NCI-H69 (cell line): ENCODE measurements at regions not wholly inside any gene's neighbourhood (a gene's known extent, or its start where the extent isn't known, plus 50 kb on each side); places are given as distances from the start of the nearest gene placed in this dataset.
"Not testable (repeated sequence)": the region's sequence is repeated elsewhere in the genome, so short reads cannot be mapped to it uniquely, and the experiment has no call there.

Experiments
- DNase-seq: peaks from one replicate; lab custom pipeline; 2025; lab: John Stamatoyannopoulos, UW

- not testable (repeated sequence) for DNase-seq
Measured at GRCh38 chr2:87315183-87315902, 293.7 kb upstream of the PLGLB1 start.

GRCh38 chr2:87317193-87317592 is 295.5 kb upstream of the PLGLB1 start:
- not testable (repeated sequence) for DNase-seq

- DNase-seq: not testable (repeated sequence)
Measured at GRCh38 chr2:87318814-87319491, 297.3 kb upstream of the PLGLB1 start.

- not testable (repeated sequence) for DNase-seq
Measured at GRCh38 chr2:87319705-87320104, 298.1 kb upstream of the PLGLB1 start.

GRCh38 chr2:87321201-87321600 is 299.6 kb upstream of the PLGLB1 start:
- not testable (repeated sequence) for DNase-seq

GRCh38 chr2:87324335-87325041 is 302.8 kb upstream of the PLGLB1 start:
- not testable (repeated sequence) for DNase-seq

- not testable (repeated sequence) for DNase-seq
Measured at GRCh38 chr2:87325042-87325910, 303.6 kb upstream of the PLGLB1 start.

GRCh38 chr2:87325911-87326294 is 304.3 kb upstream of the PLGLB1 start:
- not testable (repeated sequence) for DNase-seq

- DNase-seq: not testable (repeated sequence)
Measured at GRCh38 chr2:87326754-87327153, 305.1 kb upstream of the PLGLB1 start.

- not testable (repeated sequence) for DNase-seq
Measured at GRCh38 chr2:87327648-87328371, 306.2 kb upstream of the PLGLB1 start.

GRCh38 chr2:87329529-87329928 is 307.9 kb upstream of the PLGLB1 start:
- not testable (repeated sequence) for DNase-seq

- not testable (repeated sequence) for DNase-seq
Measured at GRCh38 chr2:87330486-87330885, 308.8 kb upstream of the PLGLB1 start.

GRCh38 chr2:87331940-87332583 is 310.4 kb upstream of the PLGLB1 start:
- DNase-seq: not testable (repeated sequence)

- DNase-seq: not testable (repeated sequence)
Measured at GRCh38 chr2:87334888-87335287, 313.2 kb upstream of the PLGLB1 start.

GRCh38 chr2:87338998-87339397 is 317.4 kb upstream of the PLGLB1 start:
- DNase-seq: not testable (repeated sequence)

- DNase-seq: not testable (repeated sequence)
Measured at GRCh38 chr2:87341601-87342014, 320.0 kb upstream of the PLGLB1 start.

- not testable (repeated sequence) for DNase-seq
Measured at GRCh38 chr2:87342175-87342574, 320.5 kb upstream of the PLGLB1 start.

GRCh38 chr2:87343347-87343746 is 321.7 kb upstream of the PLGLB1 start:
- DNase-seq: not testable (repeated sequence)

GRCh38 chr2:87345283-87345682 is 323.6 kb upstream of the PLGLB1 start:
- DNase-seq: not testable (repeated sequence)

GRCh38 chr2:87348556-87348955 is 326.9 kb upstream of the PLGLB1 start:
- DNase-seq: not testable (repeated sequence)
